GM12873 (cell line): ENCODE measurements at regions not wholly inside any gene's neighbourhood (a gene's known extent, or its start where the extent isn't known, plus 50 kb on each side); places are given as distances from the start of the nearest gene placed in this dataset.

Source experiments
- TF ChIP-seq, protein P1 (sequence below): IDR thresholded peaks from 2 replicates; pipeline ENCODE4 v1.5.1; 2012; ENCODE audit warnings: low read depth, mild to moderate bottlenecking, moderate library complexity, low read length, control low read depth; ENCODE audit not compliant: insufficient read depth; ENCODE audit errors: missing control alignments

DNA sequence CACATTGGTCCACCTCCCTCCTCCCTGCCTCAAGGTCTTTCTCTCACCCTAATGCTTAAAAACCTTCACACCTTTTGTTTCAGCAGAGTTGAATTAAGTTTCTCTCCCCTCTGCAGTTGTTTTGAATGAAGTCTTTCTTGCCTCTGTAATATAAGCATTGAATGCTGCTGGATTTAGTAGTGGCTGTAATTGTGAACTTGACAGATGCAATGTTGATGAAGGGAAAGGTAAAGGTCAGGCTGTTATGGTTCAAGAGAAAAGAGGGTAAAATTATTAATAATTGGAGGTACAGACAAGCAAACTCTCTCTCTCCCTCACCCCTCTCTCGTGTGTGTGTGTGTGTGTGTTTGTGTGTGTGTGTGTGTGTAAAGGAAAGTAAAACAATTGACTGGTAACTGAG, 509.8 kb downstream of the AMY1C start:
- TF ChIP-seq, protein P1, sequence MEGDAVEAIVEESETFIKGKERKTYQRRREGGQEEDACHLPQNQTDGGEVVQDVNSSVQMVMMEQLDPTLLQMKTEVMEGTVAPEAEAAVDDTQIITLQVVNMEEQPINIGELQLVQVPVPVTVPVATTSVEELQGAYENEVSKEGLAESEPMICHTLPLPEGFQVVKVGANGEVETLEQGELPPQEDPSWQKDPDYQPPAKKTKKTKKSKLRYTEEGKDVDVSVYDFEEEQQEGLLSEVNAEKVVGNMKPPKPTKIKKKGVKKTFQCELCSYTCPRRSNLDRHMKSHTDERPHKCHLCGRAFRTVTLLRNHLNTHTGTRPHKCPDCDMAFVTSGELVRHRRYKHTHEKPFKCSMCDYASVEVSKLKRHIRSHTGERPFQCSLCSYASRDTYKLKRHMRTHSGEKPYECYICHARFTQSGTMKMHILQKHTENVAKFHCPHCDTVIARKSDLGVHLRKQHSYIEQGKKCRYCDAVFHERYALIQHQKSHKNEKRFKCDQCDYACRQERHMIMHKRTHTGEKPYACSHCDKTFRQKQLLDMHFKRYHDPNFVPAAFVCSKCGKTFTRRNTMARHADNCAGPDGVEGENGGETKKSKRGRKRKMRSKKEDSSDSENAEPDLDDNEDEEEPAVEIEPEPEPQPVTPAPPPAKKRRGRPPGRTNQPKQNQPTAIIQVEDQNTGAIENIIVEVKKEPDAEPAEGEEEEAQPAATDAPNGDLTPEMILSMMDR = no peak

DNA sequence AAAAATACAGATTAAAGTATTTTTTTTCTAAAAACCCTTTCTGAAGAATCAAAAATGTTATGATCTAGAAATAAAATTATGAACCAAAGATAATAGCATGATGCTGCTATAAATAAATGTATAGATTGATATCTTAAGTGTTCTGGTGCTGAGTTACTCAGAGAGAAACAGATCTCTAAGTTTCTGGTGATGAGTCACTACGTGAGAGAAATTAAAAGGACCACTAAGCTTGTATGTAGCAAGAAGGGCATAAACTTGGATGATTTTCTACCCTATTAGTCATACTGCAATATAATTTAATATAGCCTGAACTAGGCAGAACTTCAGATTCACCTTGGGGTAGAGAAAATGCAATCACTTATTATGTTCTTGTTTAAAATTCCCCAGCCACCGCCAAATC, 514.8 kb downstream of the AMY1C start:
- TF ChIP-seq, protein P1 = no peak

DNA sequence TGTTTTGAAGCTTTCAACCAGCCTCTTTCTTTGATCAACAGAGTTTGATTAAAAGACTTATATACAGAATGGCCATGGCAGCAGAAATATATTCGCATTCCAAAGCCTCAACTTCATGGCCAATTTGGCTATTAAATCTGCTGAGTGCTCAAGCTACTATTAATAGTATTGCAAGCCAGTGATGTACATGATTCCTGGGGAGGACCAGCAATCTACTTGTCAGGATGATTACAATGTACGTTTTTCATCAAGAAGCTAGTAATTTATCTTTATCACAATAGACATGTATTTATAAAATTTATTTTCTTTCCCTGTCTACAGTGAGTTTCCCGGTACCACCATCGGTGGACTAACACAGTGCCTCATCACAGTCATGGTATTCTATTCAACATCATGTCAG, 515.5 kb downstream of the AMY1C start:
- TF ChIP-seq, protein P1 = no peak

DNA sequence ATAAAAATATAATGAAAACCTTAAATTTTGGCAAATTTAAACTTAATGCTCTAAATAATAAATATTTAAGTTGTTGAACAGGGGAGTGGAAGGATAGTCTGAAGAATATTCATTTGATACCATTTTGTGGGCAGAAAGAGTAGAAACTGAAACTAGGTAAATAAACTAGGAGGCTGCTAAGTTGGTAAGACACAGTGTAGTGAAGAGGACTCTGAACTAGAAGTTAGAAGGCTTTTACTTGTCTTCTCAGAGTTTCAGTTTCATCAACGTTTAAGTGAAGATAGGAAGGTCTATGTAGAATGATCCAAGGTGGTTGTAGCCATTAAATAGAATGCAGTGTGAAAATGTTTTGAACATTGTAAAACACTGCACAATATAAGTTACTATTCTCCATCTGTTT, 516.9 kb downstream of the AMY1C start:
- TF ChIP-seq, protein P1 = no peak

DNA sequence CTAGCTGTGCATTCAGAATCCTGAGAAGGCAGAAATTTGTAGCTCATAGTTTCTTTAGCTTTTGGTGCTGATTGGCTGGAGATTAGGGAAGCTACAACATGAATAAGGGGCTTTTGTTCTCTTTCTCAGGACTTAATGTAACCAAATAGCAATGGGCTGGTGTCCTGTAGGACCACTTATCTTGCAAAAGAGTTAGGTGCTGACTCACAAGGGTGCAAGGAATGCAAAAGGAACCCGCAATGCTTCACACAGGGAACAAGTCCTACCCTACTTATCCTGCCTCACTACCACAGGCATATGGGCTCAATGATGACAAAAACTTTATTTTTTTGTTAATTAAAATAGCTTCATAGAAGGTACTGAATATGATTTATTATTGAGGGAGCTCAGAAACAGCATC, 541.5 kb downstream of the AMY1C start:
- TF ChIP-seq, protein P1 = no peak

DNA sequence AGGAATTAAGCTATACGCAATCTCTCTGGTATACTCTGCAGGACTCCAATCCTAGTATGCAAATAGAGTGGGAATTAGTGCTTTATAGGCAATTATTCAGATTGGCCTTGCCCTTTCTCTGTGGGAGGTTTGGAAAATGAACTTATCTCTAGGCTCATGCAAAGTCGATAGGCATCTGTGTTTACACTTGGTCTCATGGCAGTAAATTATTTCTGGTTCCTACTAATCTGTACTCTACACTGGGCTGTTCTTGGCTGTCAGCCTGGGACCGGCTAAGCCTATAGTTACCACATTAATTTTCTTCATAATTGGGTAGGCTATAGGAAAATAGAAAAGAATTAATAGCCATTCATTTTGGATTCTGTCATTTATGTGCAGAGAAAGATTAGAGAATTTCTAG, 544.6 kb downstream of the AMY1C start:
- TF ChIP-seq, protein P1 = no peak

DNA sequence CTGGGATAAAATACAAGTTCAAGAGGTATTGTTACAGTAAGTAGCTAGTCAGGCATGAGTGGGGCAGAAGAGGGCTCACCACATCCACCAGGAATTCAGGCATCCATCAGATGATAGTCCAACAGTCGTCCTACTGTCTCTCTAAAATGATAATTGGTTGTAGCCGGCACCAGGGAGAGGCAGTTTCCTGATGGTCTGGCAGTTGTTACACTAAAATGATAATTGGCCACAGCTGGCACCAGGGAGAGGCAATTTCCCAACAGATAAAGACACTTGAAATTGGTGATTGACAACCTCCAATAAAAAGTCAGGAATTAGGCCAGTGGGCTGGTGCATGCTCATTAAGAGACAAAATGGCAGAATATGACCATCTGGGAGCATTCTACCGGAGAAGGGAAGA, 545.8 kb downstream of the AMY1C start:
- TF ChIP-seq, protein P1 = no peak
